DND-41 (cell line): ENCODE measurements at regions not wholly inside any gene's neighbourhood (a gene's known extent, or its start where the extent isn't known, plus 50 kb on each side); places are given as distances from the start of the nearest gene placed in this dataset.

ENCODE experiments used
- CTCF ChIP-seq: IDR thresholded peaks from 2 replicates; pipeline ENCODE4 v1.5.1; 2012; ENCODE audit warnings: borderline replicate concordance, low read length, moderate library complexity, mild to moderate bottlenecking; ENCODE audit not compliant: poor library complexity, severe bottlenecking; ENCODE audit errors: extremely low read depth
- EZH2 ChIP-seq: IDR thresholded peaks from 3 replicates; pipeline ENCODE4 v1.6.1; 2012; ENCODE audit warnings: borderline replicate concordance, low read depth, mild to moderate bottlenecking, moderate library complexity, low read length, inconsistent platforms; ENCODE audit not compliant: severe bottlenecking

- TF ChIP-seq EZH2 (no peak), CTCF (no peak)
These were observed 54.5 kb upstream of the RAD23B start for GRCh38 chr9:107228496-107229039.
